ENCODE measurements at regions not wholly inside any gene's neighbourhood (a gene's known extent, or its start where the extent isn't known, plus 50 kb on each side); places are given as distances from the start of the nearest gene placed in this dataset.

- TF ChIP-seq CTCF (IDR thresholded peaks at IDR 0.05) (no peak), POLR2A (IDR thresholded peaks at IDR 0.05) (no peak)
Observed at GRCh38 chr13:61214551-61214950, 201.1 kb downstream of the PCDH20 start.
